Heart left ventricle (tissue), 16 donors: ENCODE measurements at regions not wholly inside any gene's neighbourhood (a gene's known extent, or its start where the extent isn't known, plus 50 kb on each side); places are given as distances from the start of the nearest gene placed in this dataset.

Experiments used
- ATAC-seq, 4 donors: fragments of 200-7000 bp; cut with Tn5 transposase; one replicate each; pipeline ENCODE4 v1.9.1; 2020 to 2022; ENCODE audit warnings: moderate library complexity in 4 of 4, mild to moderate bottlenecking in 3 of 4, moderate number of reproducible peaks in 1 of 4
- DNase-seq, 5 donors: peaks; one replicate each; pipeline ENCODE4 v3.0.0-alpha.2; 2020
- H3K27ac ChIP-seq, 12 donors: fragments of 200-600 bp; sonication (generic) in 4 of 12; one replicate each; pipeline versions ENCODE4 v1.5.0 to v1.8.0; 2016 to 2022; ENCODE audit warnings: mild to moderate bottlenecking in 2 of 12
- H3K27me3 ChIP-seq, 9 donors: fragments of 200-600 bp; sonication (generic) in 2 of 9; one replicate each; pipeline versions ENCODE4 v1.5.1 to v1.8.0; 2016 to 2022; ENCODE audit warnings: mild to moderate bottlenecking in 3 of 9
- H3K36me3 ChIP-seq, 9 donors: fragments of 200-600 bp; sonication (generic) in 2 of 9; one replicate each; pipeline versions ENCODE4 v1.5.0 to v1.8.0; 2018 to 2022; ENCODE audit warnings: mild to moderate bottlenecking in 2 of 9
- H3K4me1 ChIP-seq, 12 donors: fragments of 200-600 bp; sonication (generic) in 4 of 12; one replicate each; pipeline versions ENCODE4 v1.5.0 to v1.8.0; 2016 to 2022; ENCODE audit warnings: mild to moderate bottlenecking in 3 of 12
- H3K4me3 ChIP-seq, 12 donors: fragments of 200-600 bp; sonication (generic) in 4 of 12; one replicate each; pipeline versions ENCODE4 v1.5.0 to v1.8.0; 2017 to 2022; ENCODE audit warnings: mild to moderate bottlenecking in 9 of 12, moderate library complexity in 4 of 12
- H3K9me3 ChIP-seq, 12 donors: fragments of 200-600 bp; sonication (generic) in 4 of 12; one replicate each; pipeline versions ENCODE4 v1.5.0 to v1.8.0; 2016 to 2022; ENCODE audit warnings: mild to moderate bottlenecking in 1 of 12
- POLR2A ChIP-seq, 2 donors: fragments of 450-650 bp; IDR thresholded peaks; one replicate each; pipeline ENCODE4 v1.6.1; 2017; ENCODE audit warnings: antibody characterized with exemption in 2 of 2, mild to moderate bottlenecking in 2 of 2, moderate library complexity in 2 of 2
- WGBS, 4 donors: extraction: QIAGEN DNeasy Blood & Tissue Kit in 2 of 4; methylation state at CpG; one replicate each; pipeline versions ENCODE4 v1.1.5 to v1.1.7; 2013 to 2018; 5-methylcytosine and 5-hydroxymethylcytosine counted together
- intact Hi-C, 10 donors: fragments of 100-400 bp; cut with DNase I; formaldehyde crosslinking; loops; one replicate each; pipeline versions ENCODE4 v1.11.1 to v1.14.2; 2022
- TF ChIP-seq, protein P1 (sequence below), 12 donors: fragments of 200-600 bp; sonication (generic) in 4 of 12; IDR thresholded peaks; one replicate each; pipeline versions ENCODE4 v1.5.0 to v1.8.0; 2018 to 2022; ENCODE audit warnings: antibody characterized with exemption in 12 of 12, mild to moderate bottlenecking in 5 of 12
- donor health status: ischemic (EF 13 %, LVEDD 7.1; RV severe dilation, severe dysfunction).
- donor health status: healthy with polysubstance abuse.
- donor health status: DM: no; HTN: yes; CAD: no.
- donor health status: DM: no; HTN: no; CAD: no.
- donor health status: ischemic (EF 25% LVEDD 6.9; RV normal size, moderate dysfunction).
- donor health status: ischemic (EF 25% LVEDD 5.7; RV mildly dilated, moderate dysfunction).
- donor health status: healthy.
- donor health status: DM: yes; HTN: yes; CAD: no.
- donor health status: ischemic (EF 35%, LVEDD 5.7; RV mildly dilated, moderate dysfunction).
- donor health status: nonischemic (EF 11% LVEDD 7.7; RV severe dilation, severe dysfunction).
- donor health status: DM: yes; HTN: yes; CAD: no.
- donor health status: PGD.
- donor health status: ischemic (EF 29% LVEDD 5.4; RV normal size, mild dysfunction).
- donor health status: nonischemic (EF 23%, LVEDD 6.1; RV moderate dilation, normal function).

DNA sequence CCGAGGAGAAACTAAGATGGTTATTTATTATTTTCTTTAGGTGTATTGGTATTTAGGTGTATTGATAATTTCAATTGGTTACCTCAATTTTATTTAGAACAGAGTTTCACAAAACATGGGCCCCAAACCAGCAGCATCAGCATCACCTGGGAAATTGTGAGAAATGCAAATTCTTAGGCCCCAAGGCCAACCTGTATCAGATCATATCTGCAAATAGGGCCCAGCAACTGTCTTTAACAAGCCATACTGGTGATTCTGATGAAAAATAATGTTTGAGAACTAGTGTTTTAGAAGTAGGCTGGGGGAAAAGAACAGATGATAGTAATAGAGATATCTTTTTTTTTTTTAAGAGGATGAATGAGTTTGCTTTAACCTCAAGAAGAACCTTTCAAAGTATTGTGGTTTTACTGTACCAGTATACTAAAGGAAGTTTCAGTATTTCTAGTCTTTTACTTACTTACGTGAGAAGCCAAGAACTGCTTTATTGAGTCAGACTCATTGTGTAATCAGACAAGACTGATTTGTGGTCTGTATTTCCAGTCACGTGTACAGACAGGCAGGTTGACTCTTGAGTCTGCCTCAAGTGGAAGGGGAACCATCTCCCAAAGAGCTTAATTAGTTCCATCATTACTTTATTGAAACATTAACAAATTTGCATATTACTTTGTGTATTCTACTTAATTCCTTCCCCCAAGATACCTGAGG lies 60.4 kb upstream of the GAREM1 start:
- no peak for DNase-seq

DNA sequence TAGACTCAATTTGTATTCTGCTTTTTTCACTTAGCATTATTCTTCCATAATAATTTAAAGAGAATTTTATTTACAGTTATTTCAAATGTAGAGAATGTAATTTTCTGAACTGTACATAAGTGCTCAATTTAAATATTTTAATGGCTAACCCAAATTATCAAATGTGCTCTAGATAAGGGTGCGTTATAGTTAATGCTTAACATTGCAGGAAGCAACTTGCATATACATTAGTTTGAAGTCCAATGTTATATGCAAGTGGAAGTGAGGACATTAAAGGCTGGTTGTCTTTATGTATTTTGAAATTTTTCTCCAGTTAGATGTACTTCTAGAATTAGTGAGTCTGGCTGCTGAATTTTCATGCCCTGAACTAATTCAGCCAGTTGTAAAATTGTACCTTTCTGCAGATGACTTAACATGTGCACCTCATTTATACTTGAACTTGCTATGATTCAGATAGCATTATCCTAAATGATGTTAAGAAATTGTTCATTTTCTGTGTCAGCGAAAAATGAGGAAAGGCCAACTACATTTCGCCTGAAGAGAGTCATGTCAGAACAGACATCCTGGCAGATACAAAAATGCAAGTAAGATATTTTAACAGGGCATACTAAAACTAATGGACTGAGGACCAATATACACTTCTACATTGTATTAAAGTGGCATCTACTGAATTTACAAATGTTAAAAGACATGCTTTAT lies 59.2 kb upstream of the GAREM1 start:
- Histone ChIP-seq H3K9me3 (no peaks in the 10 kb centered on the region), H3K27me3 (no peaks in the 10 kb centered on the region), H3K27ac (no peak overlapping the region), H3K4me3 (no peak overlapping the region), H3K4me1 (no peaks in the 10 kb centered on the region), H3K36me3 (no peaks in the 10 kb centered on the region)
- DNase-seq (no peak), ATAC-seq (no peak)
- 82 to 89% (median 85%) methylated on average over 3 of the region's 3 CpGs for WGBS, 4 donors
- intact Hi-C loops = no loop called here
- TF ChIP-seq, protein P1, sequence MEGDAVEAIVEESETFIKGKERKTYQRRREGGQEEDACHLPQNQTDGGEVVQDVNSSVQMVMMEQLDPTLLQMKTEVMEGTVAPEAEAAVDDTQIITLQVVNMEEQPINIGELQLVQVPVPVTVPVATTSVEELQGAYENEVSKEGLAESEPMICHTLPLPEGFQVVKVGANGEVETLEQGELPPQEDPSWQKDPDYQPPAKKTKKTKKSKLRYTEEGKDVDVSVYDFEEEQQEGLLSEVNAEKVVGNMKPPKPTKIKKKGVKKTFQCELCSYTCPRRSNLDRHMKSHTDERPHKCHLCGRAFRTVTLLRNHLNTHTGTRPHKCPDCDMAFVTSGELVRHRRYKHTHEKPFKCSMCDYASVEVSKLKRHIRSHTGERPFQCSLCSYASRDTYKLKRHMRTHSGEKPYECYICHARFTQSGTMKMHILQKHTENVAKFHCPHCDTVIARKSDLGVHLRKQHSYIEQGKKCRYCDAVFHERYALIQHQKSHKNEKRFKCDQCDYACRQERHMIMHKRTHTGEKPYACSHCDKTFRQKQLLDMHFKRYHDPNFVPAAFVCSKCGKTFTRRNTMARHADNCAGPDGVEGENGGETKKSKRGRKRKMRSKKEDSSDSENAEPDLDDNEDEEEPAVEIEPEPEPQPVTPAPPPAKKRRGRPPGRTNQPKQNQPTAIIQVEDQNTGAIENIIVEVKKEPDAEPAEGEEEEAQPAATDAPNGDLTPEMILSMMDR (IDR thresholded peaks at IDR 0.05) = no peak
- no peak for TF ChIP-seq POLR2A (IDR thresholded peaks at IDR 0.05)

More for the DNA sequence above, 60.4 kb upstream of the GAREM1 start:
- Histone ChIP-seq H3K27ac (no peak overlapping the region), H3K4me3 (no peak overlapping the region), H3K4me1 (no peaks in the 10 kb centered on the region), H3K27me3 (no peaks in the 10 kb centered on the region), H3K36me3 (no peaks in the 10 kb centered on the region), H3K9me3 (no peaks in the 10 kb centered on the region)
- WGBS, 4 donors = 75 to 79% (median 77%) methylated on average over 3 of the region's 3 CpGs
- intact Hi-C loops = no loop called here
- TF ChIP-seq POLR2A (IDR thresholded peaks at IDR 0.05) = no peak
- TF ChIP-seq, protein P1 (IDR thresholded peaks at IDR 0.05) = no peak
- ATAC-seq = no peak

DNA sequence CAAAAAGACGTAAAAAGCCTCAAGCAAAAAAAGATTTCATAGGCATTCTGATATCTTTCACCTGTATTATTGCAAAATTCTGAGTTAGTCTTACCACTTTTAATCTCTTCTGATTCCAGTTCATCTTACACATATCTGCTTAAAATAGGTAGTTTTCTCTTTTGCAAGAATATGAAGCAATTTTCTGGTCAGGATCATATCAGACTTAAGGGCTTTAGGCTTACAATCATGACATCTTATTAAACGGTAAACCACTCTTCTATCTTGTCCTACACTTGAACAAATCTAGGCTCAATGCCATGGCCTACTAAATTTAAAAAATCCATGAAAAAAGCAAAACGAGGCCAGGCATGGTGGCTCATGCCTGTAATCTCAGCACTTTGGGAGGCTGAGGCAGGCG lies 50.1 kb upstream of the GAREM1 start:
- Histone ChIP-seq H3K36me3 (no peaks in the 10 kb centered on the region), H3K4me3 (no peak overlapping the region), H3K27ac (no peak overlapping the region), H3K4me1 (no peaks in the 10 kb centered on the region), H3K9me3 (no peaks in the 10 kb centered on the region), H3K27me3 (no peaks in the 10 kb centered on the region)
- ATAC-seq (no peak), DNase-seq (no peak)
- 77 to 81% (median 80%) methylated on average over 4 of the region's 4 CpGs for WGBS, 4 donors
- intact Hi-C loops = no loop called here
- no peak for TF ChIP-seq POLR2A (IDR thresholded peaks at IDR 0.05)
